ENCODE measurements at regions not wholly inside any gene's neighbourhood (a gene's known extent, or its start where the extent isn't known, plus 50 kb on each side); places are given as distances from the start of the nearest gene placed in this dataset.
A peak's percentile ranks its signal among the peaks of the same experiment; 100 is the strongest.

DNA sequence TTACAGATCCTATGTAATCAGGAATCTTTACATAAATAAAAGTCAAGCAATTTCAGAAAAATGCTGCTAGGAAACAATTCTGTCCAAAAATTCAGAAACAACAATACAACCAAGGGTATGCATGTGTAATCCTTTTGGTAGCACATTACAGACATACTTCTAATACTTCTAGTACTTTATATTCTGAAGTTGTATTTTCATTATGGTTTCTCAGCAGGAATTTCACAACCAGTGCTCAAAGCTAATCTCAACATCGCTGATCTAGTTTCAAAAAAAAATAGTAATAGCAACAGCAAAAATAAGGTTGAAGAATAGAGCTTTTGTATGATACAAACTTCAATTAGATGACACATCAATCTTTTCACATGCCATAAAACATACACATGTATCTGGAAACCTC, 545.2 kb downstream of the LTN1 start:
- DNase-seq = no peak

DNA sequence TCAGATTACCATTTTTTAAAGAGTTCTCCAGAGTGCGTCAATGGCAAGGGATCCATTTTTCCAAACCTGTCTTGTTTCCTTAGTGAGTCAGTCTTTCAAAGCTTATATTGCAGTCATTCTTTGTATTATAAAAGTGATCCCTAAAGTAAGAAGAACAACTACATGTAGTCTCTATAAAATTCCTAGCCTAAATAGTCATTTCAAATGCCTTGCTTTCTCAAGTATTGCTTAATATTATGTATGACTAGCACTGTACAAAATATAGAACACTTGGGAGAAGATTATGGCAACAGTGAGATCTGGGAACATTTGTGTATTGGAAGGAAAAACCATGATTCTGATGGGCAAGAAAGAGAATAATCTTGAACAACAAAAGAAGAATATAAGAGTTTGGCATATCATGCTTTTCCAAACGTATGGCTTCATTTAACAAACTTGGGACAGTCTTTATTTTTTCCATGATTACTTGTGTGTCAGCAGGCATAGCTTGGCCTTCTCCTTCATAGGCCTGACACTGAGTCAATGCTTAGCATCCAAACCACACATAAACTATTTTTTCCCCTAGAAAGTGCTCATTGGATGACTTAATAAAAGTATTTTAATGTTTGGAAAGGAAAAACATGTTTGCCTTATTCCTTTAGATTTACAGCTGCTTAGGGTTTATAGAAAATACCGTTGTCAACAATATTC, 547.4 kb downstream of the LTN1 start:
- DNase-seq = no peak

DNA sequence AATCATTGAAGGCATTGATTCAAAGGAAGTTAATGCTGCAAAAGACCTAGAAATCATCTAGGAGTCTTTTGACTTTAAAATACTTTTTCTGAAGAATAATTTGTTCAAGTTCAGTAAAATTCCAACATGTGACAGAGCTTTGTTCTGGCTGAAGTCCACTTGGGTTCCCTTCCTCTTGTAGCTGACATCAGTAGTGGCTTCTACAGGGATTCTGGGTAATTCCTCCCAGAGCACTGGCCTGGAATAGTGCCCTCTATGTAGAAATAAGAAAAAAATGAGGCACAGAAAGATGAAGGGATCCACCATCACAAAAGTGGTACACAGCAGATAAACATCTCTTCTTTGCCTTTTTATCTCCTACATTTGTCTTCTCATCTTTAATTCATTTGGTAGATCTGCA, 548.1 kb downstream of the LTN1 start:
- no peak for DNase-seq

DNA sequence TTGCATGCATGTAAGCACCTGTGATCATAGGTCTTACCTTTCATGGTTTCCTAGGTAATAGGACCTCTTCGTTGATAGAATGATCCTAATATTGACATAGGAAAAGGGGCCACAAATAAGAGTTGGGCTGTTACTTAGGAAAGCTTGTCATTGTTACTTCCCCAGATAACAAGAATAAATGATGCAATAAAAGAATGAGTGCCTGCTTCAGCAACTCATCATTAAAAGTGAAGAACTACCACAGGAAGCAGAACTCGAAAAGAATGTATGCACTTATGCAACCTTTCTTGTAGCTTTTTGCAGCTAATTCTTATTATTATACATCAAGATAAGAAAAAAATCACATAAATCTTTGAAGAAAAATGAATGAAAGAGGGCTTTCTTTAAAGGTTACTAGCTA, 548.6 kb downstream of the LTN1 start:
- no peak for DNase-seq

DNA sequence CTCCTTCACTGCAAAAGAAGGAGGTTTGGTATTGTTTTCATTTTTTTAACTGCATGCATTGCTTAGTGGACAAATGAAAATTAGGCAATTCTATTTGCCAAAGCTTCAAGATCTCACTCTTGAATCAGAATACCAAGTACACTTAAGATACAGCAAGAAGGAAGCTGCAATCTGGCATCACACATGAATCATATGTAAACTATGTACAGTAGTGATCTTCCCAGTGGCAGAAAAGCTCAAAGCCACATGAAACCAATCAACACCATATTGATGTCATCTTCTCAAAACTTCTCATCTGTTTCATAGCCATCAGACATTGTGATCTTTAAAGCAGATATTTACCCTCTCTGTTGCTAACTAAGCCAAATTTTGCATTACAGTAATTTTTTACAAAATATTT, 550.1 kb downstream of the LTN1 start:
- DNase-seq = no peak

DNA sequence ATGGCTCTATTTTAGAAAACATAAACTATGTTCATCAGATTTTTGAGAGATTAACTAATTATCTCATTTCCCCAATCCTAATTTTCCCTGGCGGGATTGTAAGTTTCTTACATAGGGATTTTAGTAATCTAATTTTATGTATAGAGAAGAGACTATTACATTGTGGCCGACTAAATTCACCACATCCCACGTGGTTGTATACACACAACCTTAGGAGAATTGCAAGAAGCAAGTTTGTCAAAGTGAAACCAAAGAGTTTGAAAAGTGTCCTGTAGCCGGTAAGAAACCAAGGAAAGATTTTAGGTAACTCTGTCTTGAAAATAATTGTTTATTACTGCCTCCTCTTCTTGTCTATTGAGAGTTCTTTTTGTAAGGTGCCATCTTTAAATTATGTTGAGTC, 550.6 kb downstream of the LTN1 start:
- no peak for DNase-seq

DNA sequence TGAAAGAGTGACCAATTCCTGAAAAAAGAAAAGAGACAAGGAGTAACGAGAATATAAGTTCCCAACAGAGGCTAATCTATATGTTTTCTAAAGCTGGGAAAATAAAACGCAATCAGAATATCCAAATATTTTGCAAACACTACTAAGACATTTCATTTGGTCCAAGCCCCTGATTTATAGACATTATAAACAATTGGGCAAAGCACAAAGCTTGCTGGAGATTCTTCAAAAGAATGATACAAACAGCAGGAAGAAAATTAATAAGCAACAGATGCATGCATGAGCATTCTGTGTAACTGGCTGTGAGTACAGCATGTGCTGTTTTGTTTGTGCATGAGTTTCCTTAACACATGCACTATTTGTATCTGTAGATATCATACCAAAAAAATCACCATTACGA, 552.9 kb downstream of the LTN1 start:
- DNase-seq = no peak

DNA sequence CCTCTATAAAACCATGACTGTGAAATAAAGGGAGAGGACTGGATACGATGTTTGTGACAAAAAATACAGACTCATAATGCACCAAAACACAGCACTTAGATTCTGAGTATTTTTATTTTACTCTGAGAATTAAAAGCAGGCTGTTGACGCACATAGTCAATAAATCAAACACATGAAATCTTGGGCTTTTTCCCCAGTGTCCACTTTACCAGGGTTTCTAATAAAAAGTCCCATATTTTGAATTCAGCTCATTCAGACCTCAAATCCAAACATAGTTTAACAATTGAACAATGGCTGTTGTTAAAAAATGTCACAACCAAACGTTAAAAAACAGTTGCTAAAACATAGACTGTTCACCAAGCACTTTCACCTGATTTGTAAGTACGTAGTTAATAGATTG, 553.4 kb downstream of the LTN1 start:
- DNase-seq = no peak

DNA sequence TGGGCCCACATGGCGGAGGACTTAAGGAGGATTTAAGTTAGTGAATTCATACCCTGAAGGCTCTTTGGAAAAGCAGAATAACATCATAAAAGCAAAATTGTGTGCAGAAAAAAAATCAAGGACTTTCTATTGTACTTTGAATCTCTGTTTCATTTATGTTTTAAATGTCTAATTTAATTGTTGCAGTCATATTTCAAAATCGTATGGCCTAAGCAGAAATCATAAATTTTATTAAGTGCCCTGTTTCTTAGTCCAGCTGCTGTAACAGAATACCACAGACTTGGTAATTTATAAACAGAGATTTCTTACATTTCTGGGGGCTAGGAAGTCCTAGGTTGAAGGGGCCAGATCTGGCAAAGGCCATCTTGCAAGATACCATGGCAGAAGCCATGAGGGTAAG, 555.6 kb downstream of the LTN1 start:
- DNase-seq = no peak

DNA sequence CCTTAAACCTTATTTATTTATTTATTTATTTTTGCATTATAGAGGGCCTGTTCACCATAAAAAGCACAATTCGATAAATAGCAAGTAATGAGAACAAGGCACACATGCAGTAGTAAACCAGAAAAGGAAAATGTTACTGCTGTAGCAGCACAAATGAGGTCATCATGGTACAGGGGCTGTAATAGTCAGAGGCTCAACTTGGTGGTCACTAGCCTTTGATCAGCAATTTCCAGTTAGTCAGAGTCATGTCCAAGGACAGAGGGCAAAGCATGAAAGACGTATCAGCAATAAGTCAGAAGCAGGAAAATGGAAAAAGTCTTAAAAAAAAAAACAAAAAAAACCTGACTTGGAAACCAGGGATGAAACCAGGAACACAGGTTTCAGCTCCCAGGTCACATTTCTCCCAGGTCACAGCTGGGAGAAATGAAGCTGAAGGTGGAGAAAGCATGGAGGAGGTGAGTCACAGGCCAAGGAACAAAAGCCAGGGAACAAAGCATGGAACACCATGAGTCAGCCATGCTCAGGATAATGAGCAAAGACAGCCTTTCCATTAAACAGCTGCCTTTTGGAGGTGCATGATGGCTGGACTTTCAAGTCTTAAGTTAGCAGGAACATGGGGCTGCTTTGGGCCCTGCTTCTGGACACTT, 556.3 kb downstream of the LTN1 start:
- peak; percentile 57 for DNase-seq

DNA sequence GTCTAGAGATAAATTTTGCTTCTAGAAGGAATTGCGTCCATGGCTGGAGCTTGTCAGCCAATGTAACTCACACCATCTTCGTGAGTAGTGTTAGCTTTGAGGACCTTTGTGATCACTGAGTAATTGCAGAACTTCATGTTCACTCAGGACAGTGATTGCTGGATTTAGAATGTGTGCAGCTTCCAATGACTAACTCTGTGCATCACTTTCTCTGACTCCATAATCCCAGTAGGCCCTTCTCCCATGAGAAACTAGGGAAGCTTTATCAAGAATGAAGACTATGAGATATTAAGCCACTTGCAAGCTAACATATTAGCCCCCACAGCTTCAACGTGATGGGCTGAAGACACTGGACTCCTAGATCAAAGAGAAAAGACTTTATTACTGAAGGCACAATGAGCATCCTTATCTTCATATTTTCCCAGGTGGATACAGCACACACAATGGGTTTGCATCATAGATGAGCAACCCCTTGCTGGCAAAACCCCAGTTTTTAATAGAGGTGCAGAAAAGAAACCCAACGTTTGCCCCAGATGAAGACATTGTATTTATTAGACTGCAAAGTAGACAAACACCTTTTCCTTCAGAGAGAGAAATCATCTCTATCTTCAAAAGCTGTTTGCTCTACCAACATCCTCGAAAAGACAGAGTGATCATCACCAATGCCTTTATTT, 561.0 kb downstream of the LTN1 start:
- DNase-seq = no peak

DNA sequence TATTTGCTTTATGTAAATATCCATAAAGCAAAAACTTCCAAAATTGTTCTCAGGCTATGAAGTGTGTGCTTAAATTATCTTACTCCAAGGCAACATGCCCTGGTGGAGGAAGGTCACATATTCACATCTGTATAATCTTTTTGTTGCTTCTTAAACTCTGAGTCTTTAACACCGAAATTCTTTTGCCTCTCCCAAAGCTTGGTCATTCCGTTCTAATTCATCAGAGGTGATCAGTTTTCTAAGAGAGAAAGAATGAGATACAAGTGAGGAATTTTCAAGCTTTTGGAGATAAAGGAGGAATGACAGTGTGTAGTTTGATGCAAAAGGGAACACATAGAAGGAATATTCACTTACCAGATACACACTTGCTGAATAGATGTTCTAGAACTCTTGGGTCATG, 561.7 kb downstream of the LTN1 start:
- no peak for DNase-seq

DNA sequence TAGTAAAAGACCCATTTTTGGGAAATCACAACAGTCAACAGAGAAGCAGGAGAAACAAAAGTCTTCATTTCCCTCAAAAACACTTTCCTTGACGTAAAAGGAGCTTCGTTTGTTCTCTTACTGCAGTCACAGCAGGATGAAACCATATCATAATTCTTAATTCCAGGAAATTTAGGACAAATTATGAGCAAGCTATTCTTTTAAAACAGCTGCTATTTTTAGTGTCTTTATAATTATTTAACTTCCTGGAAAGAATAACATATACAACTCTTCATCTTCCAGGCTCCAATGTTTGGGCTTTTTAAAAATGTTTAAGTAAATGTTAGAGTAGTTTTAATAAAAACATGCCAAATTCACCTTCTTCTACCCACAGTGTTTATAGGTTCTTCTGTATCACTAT, 563.5 kb downstream of the LTN1 start:
- no peak for DNase-seq

DNA sequence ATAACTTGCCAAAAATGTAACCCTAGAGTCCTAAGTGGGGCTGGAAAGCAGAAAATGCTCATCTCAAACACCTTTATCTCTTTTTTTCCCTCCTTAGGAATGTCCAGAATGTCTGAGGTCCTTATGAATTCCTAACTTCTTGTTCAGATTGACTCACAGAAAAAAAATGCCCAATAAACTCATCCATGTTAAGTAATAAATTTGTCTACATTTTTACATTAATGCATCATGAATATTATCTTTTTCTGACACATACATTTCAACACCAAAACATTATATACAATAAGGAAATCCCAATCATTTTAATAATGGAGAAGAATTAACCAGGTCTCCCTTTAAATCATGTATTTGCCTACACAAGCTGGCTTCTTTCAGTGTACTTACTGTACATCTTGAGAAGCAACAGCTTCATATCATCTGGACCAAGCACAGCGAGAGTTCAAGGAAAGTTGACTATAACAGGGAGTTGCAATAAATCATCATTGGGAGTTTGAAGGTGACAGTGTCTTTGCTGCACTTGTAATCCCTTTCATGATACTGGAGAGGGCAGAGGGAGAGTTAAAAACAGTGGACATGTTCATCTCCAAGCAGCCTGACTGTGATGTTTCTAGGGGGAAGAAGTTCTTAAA, 565.2 kb downstream of the LTN1 start:
- DNase-seq = no peak

DNA sequence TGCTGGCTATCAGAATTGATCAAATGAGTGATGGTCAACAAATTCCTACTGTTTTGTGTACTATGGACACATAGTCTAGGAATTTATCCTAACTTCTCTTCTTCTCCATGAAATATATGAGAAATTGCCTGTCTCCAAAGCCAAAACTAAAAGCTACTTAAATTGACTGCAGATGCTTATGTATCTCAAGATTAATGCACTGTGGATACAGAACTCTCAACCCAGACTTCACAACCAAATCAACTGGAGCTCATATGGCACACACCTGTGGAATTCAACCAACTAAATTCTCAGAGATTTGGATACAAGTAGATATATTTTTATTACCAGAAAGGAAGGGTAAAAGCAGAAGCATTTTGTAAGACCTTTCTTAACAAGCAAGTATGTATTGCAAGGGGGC, 566.1 kb downstream of the LTN1 start:
- DNase-seq = no peak

DNA sequence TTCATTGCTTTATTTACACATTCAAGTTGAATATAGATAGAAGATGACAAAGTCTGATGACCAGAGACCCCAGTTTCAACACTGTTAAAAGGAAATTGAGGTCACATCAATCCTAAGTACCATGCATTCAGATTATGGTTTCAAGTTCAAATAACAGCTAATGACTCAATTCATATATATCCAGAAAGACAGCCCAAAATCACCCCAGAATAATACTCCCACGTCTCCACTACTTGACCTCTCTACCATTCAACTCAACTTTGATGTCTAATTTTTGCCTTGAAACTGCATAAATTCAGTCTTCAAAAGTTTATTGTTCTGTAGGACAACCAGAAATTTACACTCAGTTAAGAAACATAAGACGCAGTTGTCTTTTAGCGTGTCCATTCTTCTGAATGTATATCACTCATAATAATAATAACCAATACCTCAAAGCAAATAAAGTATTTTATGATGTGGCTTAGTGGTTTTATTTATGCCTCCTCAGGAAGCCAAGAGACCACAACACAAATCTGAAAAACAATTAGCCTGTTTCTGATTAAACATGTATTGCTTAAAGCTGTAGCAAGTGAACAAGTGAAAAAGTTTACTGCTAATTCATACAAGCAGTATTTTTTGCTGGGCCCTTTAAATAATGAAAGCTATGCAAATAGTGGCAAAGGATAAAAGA, 569.0 kb downstream of the LTN1 start:
- no peak for DNase-seq

DNA sequence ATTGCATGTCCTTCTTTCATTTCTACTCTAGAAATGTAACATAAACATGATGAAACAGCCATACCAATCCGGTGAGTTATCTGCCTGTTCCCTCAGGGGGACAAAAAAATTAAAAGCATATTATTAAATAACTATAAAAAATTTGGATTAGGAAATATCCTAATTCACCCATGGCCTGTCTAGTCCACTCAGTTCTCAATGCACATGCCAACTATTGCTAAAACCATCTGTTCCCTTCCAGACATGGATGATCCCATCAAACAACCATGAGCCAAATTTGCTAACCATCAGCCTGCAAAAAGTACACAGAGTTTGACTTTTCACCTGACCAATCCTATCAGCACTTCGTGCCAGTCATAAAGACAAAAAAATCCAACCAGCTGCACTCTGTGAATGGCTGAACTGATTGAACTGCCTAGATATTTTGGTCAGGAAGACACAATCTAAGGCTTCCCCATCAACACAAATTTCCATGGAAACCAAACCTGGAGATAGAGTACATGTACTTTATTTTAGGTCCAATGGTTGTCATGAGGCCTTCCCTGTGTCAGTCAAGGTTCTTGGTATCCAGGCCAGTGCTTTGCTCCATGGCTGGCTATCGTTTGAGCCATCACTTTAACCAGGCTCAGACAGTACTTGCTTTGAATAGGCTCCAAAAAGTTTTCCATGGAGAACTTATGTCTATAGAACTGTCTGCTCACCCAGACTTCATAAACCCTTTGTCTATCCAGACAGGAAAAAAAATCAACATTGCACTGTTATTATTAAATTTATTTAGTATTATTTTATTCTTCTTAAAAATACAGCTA, 570.8 kb downstream of the LTN1 start:
- DNase-seq = no peak

DNA sequence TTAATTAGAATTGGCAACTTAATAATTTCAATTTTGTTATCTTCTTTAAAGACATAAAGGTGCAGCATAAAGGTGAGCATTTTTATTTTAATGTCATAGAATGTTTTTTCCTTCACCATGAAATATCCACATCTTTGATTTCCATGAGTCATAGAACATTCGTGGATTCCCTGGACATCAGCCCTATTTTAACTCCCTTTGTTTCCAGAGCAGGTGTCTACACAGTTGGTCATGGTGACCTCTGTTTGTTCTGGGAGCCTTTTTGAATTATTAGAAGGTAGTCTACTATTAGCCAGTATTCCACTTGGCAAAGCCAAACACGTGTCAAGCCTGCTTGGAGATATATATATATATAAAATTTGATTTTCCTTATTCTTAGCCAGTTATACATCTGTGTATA, 572.9 kb downstream of the LTN1 start:
- no peak for DNase-seq

DNA sequence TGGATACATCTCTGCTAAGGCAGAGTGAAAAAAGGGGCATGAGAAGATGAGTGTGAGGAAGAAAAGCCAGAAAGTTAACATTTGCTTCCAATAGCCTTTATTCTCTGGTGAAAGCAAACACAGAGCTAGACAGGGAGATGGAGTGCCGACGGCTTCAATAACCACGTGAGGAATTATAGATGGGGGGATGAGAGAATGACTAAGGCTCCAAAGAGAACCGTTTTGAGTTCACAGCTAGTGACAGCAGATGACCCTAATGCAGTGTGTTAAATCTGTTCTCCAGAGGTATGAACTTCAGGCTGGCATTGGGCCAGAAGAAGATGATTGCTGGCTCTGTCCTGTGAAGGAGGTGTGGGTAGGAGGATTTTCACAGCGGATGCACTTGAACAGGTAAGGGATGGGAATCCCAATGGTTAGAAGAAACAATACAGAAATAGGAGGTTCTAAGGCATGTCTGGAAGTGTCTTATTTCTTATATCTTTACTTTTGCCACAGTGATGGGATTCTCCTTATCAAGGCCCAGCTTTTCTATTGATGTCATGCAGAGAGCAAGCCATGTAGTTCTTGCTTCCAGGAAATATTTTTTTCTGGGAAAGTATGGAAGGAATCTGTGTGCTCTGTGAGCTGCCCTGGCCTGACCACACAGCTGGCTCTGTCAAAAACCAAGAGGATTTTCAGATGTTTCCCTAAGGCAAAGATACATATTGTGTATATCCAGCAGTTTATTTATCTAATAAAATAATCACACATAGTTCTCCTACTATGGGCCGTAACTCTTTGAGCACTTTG, 573.8 kb downstream of the LTN1 start:
- DNase-seq = no peak

DNA sequence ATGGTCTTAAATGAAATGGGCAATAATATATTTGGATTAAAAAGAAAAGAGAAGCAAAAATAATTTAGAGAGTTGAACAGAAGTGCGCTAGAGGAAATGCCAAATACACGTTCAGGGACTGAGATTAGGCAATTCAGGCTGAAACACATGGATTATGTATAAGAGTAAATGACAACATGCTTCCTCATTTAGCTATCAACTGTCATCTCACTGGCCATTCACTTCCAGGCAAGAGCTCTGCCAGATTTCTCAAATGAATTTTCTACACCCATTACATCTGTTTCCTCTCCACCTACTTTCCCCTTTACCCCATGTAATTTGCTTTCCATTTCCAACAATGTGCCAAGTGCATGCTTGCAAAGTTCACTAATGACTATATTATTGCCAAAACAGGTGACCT, 582.4 kb downstream of the LTN1 start:
- no peak for DNase-seq

DNA sequence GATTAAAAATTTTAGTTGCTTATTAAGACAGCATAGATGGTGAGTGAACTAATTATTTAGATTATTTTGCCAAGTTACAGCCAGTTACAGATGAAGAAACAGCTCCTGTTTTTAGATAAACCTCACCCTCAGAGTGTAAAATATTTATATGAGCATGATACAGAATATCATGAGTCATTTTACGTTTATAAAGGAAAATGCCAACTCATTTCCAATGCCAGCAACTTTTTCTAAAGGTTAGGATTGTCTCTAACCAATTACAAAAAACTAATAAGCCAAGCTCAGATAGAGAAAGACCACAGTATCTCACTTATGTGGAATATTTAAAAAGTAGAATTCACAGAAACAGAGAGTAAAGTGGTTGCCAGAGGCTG, 590.1 kb downstream of the LTN1 start:
- no peak for DNase-seq

DNA sequence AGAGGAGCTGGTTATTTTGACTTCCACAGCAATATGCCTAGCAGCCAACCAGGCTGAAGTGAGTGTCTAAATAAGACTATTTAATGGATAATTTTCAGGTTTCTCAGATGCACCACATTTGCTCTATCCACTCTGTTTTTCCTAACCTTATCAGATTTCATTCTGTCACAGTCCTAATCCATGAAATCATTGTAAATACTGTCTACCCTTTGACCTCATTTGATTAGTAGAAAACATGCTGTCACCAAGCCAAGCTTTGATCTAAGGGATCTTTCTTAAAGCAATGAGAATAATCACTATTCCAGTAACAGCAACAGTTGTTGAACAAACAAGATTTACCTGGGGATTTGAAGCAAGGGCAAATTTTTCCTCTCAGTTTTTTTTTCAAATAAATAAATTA, 595.6 kb downstream of the LTN1 start:
- DNase-seq = no peak

Measured in islet precursor cell (in vitro differentiated cells).